ENCODE measurements at regions not wholly inside any gene's neighbourhood (a gene's known extent, or its start where the extent isn't known, plus 50 kb on each side); places are given as distances from the start of the nearest gene placed in this dataset.

GRCh38 chr6:43921548-43922425 lies 151.8 kb downstream of the VEGFA start:
- H3K27me3 ChIP-seq (ENCODE audit: control insufficient read depth in 5 of 5, insufficient read depth in 4 of 5, low read length in 5 of 5) = peaks cover 0 to 3% (median 0%) of the 10 kb centered on the region in 5 donors
- H3K27ac ChIP-seq (ENCODE audit: low read depth, low read length) = no peak overlapping the region
- H3K4me1 ChIP-seq (ENCODE audit: control insufficient read depth in 5 of 5, insufficient read depth in 5 of 5, low read length in 5 of 5) = peaks cover 2 to 16% (median 14%) of the 10 kb centered on the region in 5 donors
- H3K36me3 ChIP-seq (ENCODE audit: control insufficient read depth in 5 of 5, insufficient read depth in 5 of 5, low read length in 5 of 5) = no peaks in the 10 kb centered on the region
- no peak overlapping the region for H3K4me3 ChIP-seq (ENCODE audit: low read depth in 1 of 5, low read length in 5 of 5)
- H3K9me3 ChIP-seq (ENCODE audit: control insufficient read depth in 5 of 5, low read length in 5 of 5) = no peaks in the 10 kb centered on the region
- H3K9ac ChIP-seq (ENCODE audit: low read length in 5 of 5) = no peak overlapping the region

- H3K36me3 ChIP-seq (ENCODE audit: control insufficient read depth in 5 of 5, insufficient read depth in 5 of 5, low read length in 5 of 5) = no peaks in the 10 kb centered on the region
- no peak overlapping the region for H3K4me3 ChIP-seq (ENCODE audit: low read depth in 1 of 5, low read length in 5 of 5)
Observed at GRCh38 chr6:43921039-43921438, 151.0 kb downstream of the VEGFA start.

DNA sequence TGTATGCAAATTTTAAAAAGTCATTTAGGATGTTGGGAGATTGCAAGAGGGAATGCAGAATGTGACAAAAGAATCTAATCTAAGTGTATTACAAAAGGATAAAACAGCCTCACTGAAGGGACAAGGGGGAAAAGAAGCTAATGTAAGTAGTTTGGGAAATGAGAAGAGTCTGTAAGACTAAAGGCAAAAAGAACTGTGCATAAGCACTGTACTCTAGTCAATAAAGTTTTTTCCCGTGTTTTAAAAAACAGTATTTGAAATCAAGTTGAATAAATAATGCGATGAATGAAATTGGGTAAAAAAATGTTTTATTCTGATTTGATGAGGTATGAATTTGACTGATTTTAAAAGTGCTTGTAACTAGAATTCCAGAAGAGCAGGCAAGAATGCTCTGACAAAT lies 149.8 kb downstream of the VEGFA start:
- no peak overlapping the region for H3K9ac ChIP-seq (ENCODE audit: low read length in 5 of 5)
- no peak overlapping the region for H3K4me3 ChIP-seq (ENCODE audit: low read depth in 1 of 5, low read length in 5 of 5)
- H3K27ac ChIP-seq (ENCODE audit: low read depth, low read length) = no peak overlapping the region
- no peaks in the 10 kb centered on the region for H3K9me3 ChIP-seq (ENCODE audit: control insufficient read depth in 5 of 5, low read length in 5 of 5)
- no peaks in the 10 kb centered on the region for H3K36me3 ChIP-seq (ENCODE audit: control insufficient read depth in 5 of 5, insufficient read depth in 5 of 5, low read length in 5 of 5)
- peaks cover 2 to 16% (median 15%) of the 10 kb centered on the region in 5 donors for H3K4me1 ChIP-seq (ENCODE audit: control insufficient read depth in 5 of 5, insufficient read depth in 5 of 5, low read length in 5 of 5)
- H3K27me3 ChIP-seq (ENCODE audit: control insufficient read depth in 5 of 5, insufficient read depth in 4 of 5, low read length in 5 of 5) = peaks cover 0 to 3% (median 0%) of the 10 kb centered on the region in 5 donors

More at GRCh38 chr6:43921039-43921438, 151.0 kb downstream of the VEGFA start:
- Histone ChIP-seq H3K9me3 (ENCODE audit: control insufficient read depth in 5 of 5, low read length in 5 of 5) (no peaks in the 10 kb centered on the region), H3K9ac (ENCODE audit: low read length in 5 of 5) (no peak overlapping the region), H3K27me3 (ENCODE audit: control insufficient read depth in 5 of 5, insufficient read depth in 4 of 5, low read length in 5 of 5) (peaks cover 0 to 3% (median 0%) of the 10 kb centered on the region in 5 donors), H3K4me1 (ENCODE audit: control insufficient read depth in 5 of 5, insufficient read depth in 5 of 5, low read length in 5 of 5) (peaks cover 2 to 16% (median 15%) of the 10 kb centered on the region in 5 donors), H3K27ac (ENCODE audit: low read depth, low read length) (no peak overlapping the region)

DNA sequence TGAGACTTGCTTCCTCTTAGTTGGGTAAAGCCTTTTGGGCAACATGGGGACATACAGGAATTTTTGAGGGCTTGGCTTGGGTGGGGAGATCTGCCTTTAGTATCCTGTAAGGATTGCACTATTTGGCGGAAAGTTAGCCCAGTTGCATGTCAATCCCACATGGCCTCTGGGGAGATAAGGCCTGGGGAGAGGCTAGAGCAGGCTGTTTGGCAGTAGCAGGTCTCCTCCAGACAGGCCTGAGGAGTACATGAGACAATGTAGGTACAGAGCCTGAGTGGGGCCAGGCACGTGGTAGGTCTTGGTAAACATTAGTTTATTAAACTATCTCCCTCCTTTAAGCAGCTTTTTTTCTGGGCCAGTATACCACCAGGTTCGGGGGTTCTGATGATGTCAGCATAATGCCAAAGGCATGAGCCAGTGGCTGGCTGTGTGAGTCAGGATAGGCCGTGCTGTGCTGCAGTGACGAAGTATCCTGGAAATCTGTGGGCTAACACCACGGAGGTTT lies 147.9 kb downstream of the VEGFA start:
- Histone ChIP-seq H3K4me1 (ENCODE audit: control insufficient read depth in 5 of 5, insufficient read depth in 5 of 5, low read length in 5 of 5) (peaks cover 2 to 16% (median 12%) of the 10 kb centered on the region in 5 donors), H3K36me3 (ENCODE audit: control insufficient read depth in 5 of 5, insufficient read depth in 5 of 5, low read length in 5 of 5) (no peaks in the 10 kb centered on the region), H3K9ac (ENCODE audit: low read length in 5 of 5) (no peak overlapping the region), H3K9me3 (ENCODE audit: control insufficient read depth in 5 of 5, low read length in 5 of 5) (no peaks in the 10 kb centered on the region), H3K27ac (ENCODE audit: low read depth, low read length) (peak overlapping the region; percentile 54), H3K27me3 (ENCODE audit: control insufficient read depth in 5 of 5, insufficient read depth in 4 of 5, low read length in 5 of 5) (peaks cover 0 to 3% (median 0%) of the 10 kb centered on the region in 5 donors), H3K4me3 (ENCODE audit: low read depth in 1 of 5, low read length in 5 of 5) (no peak overlapping the region)

DNA sequence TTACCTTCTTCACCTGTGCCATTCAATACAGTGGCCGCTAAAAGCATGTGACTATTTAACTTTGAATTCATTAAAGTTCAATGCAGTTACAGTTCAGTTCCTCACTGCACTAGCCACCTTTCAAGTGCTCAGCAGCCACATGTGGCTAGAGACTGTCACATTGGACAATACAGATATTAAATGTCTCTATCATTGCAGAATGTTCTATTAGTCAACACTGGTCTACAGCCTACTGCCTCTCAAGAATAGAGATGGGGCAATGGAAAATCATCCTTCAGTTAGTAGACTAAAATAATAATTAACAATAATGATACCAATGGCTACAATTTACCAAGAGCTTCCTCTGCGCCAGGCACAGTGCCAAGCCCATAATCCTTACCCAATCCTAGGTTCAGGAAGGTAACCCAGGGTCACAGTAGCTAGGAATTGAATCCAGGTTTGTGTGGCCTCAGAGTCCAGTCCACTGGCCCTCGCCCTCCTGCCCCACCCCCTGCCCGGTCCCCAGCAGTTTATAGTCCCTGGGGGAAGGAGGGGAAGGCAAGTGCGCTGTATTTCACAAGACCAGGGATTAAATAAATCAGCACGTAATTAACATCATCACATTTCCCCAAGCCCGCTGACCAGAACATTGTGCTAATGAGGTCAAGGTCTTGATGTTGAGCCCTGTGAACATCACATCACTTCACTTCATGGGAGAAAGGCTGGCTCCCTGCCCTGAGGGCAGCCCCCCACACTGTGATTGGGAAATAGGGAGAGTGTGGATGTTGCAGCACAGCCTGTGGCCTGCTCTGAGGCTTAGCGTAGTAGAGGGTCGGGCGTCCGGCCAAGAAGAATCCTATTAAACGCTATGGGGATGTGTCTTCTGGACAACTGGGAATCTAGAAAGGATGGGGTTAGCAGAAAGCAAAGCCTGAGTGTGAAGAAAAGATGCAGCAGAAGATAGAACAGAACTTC lies 147.2 kb downstream of the VEGFA start:
- Histone ChIP-seq H3K27ac (ENCODE audit: low read depth, low read length) (peak overlapping the region; percentile 54), H3K9me3 (ENCODE audit: control insufficient read depth in 5 of 5, low read length in 5 of 5) (no peaks in the 10 kb centered on the region), H3K4me1 (ENCODE audit: control insufficient read depth in 5 of 5, insufficient read depth in 5 of 5, low read length in 5 of 5) (peaks cover 2 to 16% (median 12%) of the 10 kb centered on the region in 5 donors), H3K4me3 (ENCODE audit: low read depth in 1 of 5, low read length in 5 of 5) (no peak overlapping the region), H3K36me3 (ENCODE audit: control insufficient read depth in 5 of 5, insufficient read depth in 5 of 5, low read length in 5 of 5) (no peaks in the 10 kb centered on the region), H3K9ac (ENCODE audit: low read length in 5 of 5) (no peak overlapping the region), H3K27me3 (ENCODE audit: control insufficient read depth in 5 of 5, insufficient read depth in 4 of 5, low read length in 5 of 5) (peaks cover 0 to 3% (median 0%) of the 10 kb centered on the region in 5 donors)

DNA sequence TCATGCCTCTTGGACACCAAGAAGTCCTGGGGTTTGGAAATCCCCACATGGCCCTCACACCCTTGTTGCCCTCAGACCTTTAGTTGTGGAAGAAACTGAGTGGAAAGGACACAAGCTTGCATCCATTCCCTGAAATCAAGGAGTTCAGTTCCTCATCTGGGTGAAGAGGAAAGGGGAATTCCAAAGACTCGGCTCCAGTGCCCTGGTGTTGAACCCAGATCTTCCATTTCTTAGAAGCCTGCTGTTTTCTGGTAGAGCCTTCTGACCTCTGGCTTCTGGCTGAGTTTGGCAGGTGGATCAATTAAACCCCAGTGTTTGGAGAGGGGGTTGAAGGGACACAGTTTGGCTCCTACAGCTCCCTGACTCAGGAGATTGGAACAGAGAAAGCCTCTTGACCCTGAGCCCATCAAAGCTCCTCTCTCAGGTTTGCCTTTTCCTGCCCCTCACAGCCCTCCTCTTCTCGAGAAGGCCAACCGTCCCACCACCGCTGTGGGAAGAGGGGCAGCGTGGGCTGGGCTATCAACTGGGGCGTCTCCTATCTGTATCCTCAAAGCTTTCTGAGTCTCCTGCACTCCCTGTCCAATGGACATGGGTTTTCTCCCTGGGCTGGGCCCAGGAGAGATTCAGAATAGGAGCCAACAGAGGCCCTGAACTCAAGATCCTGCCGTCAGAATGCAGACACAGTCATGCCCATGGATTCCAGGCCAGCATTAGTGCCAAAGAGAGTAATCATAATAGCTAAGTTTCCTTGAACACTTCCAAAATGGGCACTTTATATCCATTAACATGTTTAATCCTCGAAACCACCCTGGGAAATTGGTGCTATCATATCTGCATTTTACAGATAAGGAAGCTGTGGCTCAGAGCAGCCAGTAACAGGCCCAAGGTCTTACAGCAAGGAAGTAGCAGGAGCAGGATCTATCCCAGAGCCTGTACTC lies 146.2 kb downstream of the VEGFA start:
- Histone ChIP-seq H3K27ac (ENCODE audit: low read depth, low read length) (peak overlapping the region; percentile 5), H3K27me3 (ENCODE audit: control insufficient read depth in 5 of 5, insufficient read depth in 4 of 5, low read length in 5 of 5) (peaks cover 0 to 3% (median 0%) of the 10 kb centered on the region in 5 donors), H3K9me3 (ENCODE audit: control insufficient read depth in 5 of 5, low read length in 5 of 5) (no peaks in the 10 kb centered on the region), H3K4me1 (ENCODE audit: control insufficient read depth in 5 of 5, insufficient read depth in 5 of 5, low read length in 5 of 5) (peaks cover 2 to 16% (median 12%) of the 10 kb centered on the region in 5 donors), H3K9ac (ENCODE audit: low read length in 5 of 5) (peak overlapping the region in 1 of 5 donors; percentile 45), H3K36me3 (ENCODE audit: control insufficient read depth in 5 of 5, insufficient read depth in 5 of 5, low read length in 5 of 5) (no peaks in the 10 kb centered on the region), H3K4me3 (ENCODE audit: low read depth in 1 of 5, low read length in 5 of 5) (no peak overlapping the region)

- Histone ChIP-seq H3K9ac (ENCODE audit: low read length in 5 of 5) (no peak overlapping the region), H3K27ac (ENCODE audit: low read depth, low read length) (no peak overlapping the region), H3K4me1 (ENCODE audit: control insufficient read depth in 5 of 5, insufficient read depth in 5 of 5, low read length in 5 of 5) (peaks cover 2 to 16% (median 12%) of the 10 kb centered on the region in 5 donors), H3K27me3 (ENCODE audit: control insufficient read depth in 5 of 5, insufficient read depth in 4 of 5, low read length in 5 of 5) (no peaks in the 10 kb centered on the region), H3K4me3 (ENCODE audit: low read depth in 1 of 5, low read length in 5 of 5) (no peak overlapping the region), H3K9me3 (ENCODE audit: control insufficient read depth in 5 of 5, low read length in 5 of 5) (no peaks in the 10 kb centered on the region), H3K36me3 (ENCODE audit: control insufficient read depth in 5 of 5, insufficient read depth in 5 of 5, low read length in 5 of 5) (no peaks in the 10 kb centered on the region)
Observed at GRCh38 chr6:43915208-43915869, 145.3 kb downstream of the VEGFA start.

- no peak overlapping the region for H3K27ac ChIP-seq (ENCODE audit: low read depth, low read length)
- H3K4me3 ChIP-seq (ENCODE audit: low read depth in 1 of 5, low read length in 5 of 5) = no peak overlapping the region
- H3K36me3 ChIP-seq (ENCODE audit: control insufficient read depth in 5 of 5, insufficient read depth in 5 of 5, low read length in 5 of 5) = no peaks in the 10 kb centered on the region
- no peak overlapping the region for H3K9ac ChIP-seq (ENCODE audit: low read length in 5 of 5)
- H3K9me3 ChIP-seq (ENCODE audit: control insufficient read depth in 5 of 5, low read length in 5 of 5) = no peaks in the 10 kb centered on the region
- peaks cover 2 to 16% (median 12%) of the 10 kb centered on the region in 5 donors for H3K4me1 ChIP-seq (ENCODE audit: control insufficient read depth in 5 of 5, insufficient read depth in 5 of 5, low read length in 5 of 5)
- H3K27me3 ChIP-seq (ENCODE audit: control insufficient read depth in 5 of 5, insufficient read depth in 4 of 5, low read length in 5 of 5) = no peaks in the 10 kb centered on the region
Observed at GRCh38 chr6:43914272-43915147, 144.5 kb downstream of the VEGFA start.
